SKM-1 (cell line): ENCODE measurements at regions not wholly inside any gene's neighbourhood (a gene's known extent, or its start where the extent isn't known, plus 50 kb on each side); places are given as distances from the start of the nearest gene placed in this dataset.
A peak's percentile ranks its signal among the peaks of the same experiment; 100 is the strongest.

Source experiments
- DNase-seq: peaks from one replicate; lab custom pipeline; 2025; ENCODE audit not compliant: unreplicated experiment; lab: John Stamatoyannopoulos, UW

DNA sequence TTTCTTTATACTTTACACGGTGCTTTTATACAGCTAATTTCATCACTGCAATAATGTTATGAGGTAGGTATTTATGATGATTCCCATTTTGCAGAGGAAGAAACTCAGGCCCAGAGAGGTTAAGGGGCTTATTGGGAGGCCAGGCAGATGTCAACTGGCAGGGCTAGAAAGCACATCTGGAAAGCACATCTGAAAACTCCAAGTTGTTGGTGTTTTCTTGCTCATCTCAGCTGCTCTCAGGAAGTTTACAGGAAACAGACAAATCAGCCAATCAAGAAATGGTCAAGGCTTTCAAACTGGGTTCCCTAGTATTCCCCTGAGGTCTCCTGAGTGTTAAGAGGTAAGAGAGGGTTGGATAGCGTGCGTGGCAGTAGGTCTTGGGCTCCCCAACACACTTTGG, 124.1 kb upstream of the MED13L start:
- no peak for DNase-seq

DNA sequence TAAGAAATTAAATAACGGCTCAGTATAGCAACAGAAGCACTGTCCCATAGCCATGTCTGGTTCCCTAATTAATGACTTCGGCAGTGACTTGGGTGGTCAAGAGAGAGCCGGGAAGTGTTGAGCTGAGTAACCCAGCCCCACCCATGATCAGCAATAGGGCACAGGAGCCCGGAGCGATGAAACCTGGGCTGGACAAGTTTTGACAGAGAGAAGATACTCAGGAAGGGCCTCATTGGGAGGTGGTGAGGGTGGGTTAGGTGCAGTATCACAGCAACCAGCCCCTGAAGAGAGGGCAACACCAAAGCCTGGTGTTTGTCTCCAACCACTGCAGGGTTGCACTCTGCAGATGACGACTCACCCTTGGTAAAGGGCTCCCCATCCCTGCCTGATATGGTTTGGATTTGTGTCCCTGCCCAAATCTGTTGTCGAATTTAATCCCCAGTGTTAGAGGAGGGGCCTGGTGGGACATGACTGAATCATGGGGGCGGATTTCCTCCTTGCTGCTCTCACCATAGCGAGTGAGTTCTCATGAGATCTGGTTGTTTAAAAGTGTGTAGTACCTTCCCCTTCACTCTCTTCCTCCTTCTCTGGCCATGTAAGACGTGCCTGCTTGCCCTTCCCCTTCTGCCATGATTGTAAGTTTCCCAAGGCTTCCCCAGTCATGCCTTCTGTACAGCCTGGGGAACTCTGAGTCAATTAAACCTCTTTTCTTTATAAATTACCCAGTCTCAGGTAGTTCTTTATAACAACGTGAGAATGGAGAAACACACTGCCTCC, 124.9 kb upstream of the MED13L start:
- no peak for DNase-seq

DNA sequence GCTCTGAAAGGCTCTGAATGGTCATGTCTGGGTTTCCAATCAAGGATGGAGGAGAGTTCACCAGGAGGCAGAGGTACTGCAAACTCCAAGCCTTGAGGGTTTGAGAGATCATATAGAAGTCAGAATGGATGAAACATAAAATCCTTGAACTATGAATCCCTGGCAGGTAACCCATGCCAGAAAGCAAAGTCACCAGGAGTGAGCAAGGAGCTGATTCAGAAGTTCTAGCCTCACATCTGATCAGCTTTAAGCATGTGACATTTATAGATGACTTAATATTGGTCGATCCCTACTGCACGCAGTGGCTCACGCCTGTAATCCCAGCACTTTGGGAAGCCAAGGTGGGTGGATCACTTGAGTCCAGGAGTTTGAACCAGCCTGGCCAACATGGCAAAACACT, 126.1 kb upstream of the MED13L start:
- no peak for DNase-seq

DNA sequence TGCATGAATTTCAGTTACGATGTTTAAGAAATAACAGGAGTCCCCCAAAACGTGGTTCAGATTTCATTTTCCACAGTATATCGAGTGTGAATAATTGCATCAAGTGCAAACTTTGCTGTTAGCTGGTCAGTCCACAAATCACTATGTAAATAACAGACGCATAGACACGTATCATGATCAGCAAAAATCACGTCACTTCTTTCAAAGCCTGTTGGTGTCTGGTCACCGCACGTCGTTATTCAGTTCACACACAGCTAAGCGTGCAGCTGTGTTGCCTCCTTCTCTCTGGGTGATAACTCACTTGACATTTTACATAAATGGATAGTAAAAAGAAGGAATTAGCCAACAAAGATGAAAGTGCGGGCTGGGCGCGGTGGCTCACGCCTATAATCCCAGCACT, 126.8 kb upstream of the MED13L start:
- no peak for DNase-seq

DNA sequence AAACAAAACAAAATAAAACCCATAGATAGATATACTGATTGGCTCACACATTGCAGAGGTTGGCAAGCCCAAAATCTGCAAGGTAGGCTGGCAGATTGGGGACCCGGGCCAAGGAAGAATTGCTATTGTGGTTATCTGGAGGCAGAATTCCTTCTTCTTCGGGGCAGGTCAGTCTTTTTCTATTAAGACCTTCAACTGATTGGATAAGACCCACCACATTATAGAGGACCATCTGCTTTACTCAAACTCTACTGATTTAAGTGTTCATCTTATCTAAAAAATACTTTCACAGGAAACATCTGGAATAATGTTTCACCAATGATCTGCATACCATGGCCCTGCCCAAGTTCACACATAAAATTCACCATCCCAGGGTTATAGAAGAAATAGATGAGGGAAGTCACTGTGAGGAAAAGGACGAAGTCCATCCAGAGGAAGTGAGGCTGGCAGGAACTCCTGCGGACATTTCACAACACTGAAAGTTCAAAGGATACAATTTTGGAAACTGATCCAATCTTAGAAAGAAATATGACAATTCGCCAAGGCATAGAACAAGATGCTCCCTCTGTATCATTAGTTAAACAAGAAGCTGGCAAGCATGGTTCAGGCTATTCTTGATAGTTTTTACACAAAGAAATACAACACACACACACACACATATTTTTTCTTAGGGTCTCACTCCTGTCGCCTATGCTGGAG, 127.6 kb upstream of the MED13L start:
- DNase-seq = no peak

DNA sequence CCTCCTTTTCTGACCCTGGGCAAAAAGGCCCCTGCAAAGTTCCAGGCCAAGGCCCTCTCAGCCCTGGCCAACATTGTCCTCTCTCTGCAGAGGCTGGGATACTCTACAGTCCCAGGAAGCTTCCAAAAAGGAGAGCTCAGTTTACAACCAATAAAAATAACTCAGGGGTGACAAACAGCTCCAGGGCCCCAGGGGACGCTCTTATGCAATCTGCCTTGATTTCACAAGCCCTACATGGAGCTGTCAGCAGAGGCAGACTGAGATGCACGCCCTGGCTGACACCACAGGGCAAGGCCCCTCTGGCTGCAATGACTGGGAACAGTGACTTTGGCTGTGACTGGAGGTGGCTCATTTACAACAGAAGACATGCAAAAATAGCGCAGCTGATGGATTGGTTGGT, 129.0 kb upstream of the MED13L start:
- peak; percentile 19 for DNase-seq

DNA sequence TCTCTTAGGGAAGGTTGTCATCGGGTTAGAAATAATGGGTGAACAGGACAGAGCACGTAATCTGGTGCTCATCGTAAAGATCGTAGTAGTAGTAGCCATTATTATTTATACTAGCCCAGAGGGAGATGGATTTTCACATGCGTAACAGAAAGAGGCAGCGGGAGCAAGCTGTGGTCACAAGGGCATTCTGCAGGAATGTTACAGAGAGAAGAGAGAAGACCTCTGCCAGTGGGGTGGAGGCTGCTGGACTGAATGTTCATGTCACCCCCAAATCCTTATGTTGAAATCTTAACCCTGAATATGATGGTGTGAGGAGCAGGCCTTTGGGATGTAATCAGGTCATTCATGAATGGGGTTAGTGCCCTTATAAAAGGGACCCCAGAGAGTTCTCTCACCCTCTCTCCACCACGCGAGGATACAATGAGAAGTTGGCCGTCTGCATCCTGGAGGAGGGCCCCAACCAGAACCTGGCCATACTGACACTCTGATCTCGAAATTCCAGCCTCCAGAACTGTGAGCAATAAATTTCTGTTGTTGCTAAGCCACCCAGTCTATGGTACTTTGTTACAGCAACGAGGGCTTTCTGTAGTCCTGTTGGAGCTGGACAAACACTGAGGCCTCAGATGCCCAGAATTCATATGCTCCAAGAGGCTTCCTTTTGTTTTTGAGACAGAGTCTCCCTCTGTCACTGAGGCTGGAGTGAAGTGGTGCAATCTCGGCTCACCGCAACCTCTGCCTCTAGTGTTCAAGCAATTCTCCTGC, 131.2 kb upstream of the MED13L start:
- no peak for DNase-seq

DNA sequence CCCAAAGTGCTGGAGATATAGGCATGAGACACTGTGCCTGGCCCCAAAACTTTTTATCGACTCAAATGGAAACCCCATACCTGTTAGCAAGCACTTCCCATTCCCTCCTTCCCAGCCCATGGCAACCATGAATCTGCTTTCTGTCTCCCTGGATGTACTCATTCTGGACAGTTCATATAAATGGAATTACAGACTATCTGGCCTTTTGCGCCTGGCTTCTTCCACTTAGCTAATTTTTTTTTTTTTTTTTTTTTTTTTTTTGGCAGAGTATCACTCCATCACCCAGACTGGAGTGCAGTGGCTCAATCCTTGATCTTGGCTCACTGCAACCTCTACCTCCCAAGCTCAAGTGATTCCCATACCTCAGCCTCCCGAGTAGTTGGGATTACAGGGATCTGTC, 134.5 kb upstream of the MED13L start:
- no peak for DNase-seq

DNA sequence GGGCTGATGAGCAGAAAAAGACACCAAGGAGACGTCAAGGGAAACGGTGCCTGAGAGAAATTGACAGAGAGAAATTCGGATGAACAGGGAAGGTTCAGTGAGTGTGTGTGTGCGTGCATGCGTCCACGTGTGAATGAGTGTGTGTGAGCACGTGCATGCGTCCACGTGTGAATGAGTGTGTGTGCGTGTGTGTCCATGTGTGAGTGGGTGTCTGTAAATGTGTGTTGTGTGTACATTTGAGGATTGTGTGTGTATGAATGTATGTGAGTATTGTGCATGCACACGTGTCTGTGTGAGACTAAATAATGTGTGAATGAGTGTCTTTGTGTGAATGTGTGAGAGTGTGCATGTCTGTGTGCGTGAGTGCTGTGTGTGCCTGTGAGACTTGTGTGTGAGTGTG, 137.4 kb upstream of the MED13L start:
- no peak for DNase-seq

DNA sequence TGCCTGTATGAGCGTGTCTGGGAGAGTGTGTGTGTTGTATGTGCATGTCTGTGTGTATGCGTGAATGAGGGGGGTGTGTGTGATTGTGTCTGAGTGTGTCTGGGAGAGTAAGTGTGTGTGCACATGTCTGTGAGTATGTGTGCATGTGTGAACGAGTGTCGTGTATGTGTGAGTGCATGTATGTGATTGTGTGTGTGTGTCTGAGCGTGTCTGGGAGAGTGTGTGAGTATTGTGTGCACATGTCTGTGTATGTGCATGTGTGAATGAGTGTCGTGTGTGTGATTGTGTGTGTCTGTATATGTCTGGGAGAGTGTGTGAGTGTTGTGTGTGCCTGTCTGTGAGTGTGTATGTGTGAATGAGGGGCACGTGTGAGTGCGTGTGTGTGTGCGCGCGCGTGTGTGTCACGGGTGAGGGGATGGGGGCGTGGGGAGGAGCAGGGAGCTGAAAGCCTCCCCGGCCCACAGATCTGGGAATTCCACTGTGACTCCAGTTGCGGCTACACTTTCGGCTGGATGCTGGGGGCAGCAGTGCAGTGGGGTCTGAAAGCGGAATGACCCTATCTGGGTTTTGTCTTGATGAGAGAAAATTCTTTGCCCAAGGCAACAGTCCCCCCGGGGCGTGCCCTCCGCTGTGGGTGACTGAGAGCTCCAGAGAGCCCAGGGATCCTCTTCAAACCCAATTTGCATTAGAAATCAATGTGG, 138.1 kb upstream of the MED13L start:
- DNase-seq = no peak

DNA sequence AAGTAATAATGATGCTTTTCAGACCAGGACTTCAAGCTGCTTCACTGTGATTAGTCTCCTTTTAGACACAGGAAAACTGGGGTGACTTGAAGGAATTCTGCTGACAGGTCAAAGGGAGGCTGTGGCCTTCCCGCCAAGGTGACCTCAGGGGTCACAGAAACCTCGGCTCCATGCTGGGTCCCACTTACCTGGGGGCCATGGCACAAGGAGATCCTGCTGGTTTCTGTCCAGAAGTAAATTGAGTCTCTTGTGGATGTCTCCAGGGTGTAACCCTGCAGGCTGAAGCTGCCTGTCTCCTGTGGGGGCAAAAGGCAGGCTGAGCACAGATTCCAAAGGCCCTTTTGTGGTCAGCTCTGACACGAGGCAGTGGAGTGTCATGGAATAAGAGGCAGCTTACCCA, 138.7 kb upstream of the MED13L start:
- no peak for DNase-seq

DNA sequence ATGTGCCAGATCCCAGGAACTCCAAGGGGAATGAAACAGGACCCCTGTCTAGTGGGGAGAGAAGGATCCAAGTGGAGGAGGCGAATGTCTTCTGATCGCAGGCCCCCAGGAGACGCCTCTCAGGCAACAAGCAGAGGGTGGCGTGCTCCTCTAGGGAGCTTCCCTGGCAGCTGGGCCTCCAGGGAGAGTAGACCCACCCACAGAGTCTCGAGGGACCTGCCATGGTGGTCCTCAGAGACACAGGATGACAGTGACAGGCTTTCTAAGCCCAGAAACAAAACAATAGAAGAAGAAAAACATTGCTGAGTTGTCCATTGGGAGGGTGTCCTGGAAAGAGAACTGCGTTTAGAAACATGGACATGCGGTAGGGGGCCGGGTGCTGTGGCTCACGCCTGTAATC, 140.6 kb upstream of the MAP1LC3B2 start:
- no peak for DNase-seq

DNA sequence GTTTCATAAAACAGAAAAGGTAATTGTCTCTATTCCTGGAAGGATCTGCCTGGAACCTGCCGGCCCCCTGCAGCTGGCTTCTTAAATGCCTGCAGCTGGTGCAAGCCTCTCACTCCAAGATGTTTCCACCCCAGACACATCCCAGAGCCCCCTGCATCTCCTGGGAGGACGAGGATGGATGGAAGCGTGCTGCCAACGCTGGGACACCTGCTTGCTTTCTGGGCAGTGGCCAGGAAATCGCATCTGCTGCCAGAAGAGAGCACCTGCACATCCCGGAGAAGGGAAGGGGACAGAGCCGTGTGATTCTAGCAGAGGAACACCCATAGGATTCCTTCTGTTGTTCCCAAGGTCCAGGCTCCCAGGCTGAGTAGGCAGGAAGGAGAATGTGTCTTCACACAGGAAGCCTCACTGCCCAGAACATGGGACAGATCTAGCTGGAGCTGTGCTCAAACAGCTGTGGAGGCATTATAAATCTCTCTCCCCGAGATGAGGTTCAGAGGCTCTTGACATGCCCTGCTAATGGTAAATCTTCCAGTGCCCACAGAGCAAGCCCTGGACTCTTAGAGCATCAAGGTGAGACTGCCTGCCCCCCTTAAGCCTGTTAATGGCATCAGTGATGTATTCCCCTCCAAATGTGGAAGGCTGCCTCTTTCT, 138.8 kb upstream of the MAP1LC3B2 start:
- DNase-seq = no peak

DNA sequence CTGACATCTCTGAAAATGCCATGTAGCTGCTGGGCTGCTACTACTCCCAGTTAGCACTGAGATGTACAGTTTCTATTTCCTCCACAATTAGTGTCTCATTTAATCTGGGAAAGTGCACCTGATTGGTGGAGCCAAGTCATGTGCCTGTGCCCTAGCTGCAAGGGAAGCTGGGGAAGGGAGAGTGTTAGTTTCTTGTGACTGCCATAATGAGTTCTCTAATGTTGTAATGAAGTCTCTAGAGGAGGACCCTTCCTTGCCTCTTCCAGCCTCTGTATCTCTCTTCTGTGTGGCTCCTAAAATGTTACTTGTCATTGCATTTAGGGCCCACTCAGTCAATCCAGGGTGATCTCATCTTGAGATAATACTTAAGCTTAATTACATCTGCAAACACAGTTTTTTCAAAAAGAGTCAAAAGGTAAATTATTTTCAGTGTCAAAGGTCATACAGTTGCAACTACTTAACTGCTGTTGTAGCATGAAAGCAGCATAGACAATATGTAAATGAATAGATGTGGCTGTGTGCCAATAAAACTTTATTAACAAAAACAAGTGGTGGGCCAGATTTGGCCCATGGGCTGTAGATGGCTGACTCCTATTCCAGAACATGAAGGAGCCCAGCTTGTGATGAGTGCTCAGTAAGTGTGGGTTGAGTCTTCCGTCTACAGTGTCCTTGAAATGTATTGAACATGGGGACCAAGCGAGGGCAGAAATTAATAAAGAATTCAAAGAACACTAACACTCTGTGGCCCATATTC, 137.2 kb upstream of the MAP1LC3B2 start:
- DNase-seq = no peak

DNA sequence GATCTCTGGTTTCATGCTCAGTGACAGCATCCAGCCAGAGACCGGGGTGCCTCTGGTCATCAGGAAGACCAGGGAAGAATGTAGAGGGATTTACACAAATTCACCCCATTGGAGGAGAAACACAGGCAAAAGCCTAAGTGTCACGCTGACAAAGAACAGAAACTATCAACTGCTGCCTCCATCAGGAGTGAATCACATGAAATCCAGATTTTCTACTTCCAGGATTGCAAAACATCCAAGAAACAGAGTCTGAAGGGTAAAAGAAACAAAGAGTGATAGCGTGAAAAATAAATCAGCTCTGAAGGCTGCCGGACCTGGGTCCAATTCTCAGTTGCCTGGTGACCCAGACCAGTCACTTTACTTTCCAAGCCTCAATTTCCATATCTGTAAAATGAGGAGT, 136.1 kb upstream of the MAP1LC3B2 start:
- no peak for DNase-seq

DNA sequence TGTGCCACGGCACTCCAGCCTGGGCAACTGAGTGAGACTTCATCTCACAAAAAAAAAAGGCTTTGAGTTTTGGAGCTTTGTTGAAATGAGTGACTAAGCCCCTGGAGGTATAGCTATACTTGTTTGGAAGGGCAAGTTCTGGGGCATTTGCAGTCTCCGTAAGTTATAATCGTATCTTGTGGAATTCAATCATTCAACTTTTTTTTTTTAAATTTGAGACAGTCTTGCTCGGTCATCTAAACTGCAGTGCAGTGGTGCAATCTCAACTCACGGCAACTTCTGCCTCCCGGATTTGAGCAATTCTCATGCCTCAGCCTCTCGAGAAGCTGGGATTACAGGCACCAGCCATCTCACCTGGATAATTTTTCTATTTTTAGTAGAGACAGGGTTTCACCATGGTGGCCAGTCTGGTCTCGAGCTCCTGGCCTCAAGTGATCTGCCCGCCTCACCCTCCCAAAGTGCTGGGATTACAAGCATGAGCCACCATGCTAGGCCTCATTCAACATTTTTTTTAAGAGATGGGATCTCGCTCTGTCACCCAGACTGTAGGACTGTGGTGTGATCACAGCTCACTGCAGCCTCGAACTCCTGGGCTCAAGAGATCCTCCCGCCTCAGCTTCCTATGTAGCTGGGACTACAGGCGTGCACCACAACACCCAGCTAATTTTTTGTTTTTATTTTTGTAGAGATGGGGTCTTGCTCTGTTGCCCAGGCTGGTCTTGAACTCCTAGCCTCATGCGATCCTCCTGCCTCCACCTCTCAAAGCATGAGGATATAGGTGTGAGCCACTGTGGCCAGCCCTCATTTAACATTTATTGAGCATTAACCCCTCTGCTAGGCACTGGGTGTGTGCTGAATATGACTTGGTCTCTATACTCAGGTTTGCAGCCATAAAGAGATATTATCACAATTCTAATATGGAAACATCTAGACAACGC, 133.7 kb upstream of the MAP1LC3B2 start:
- no peak for DNase-seq

DNA sequence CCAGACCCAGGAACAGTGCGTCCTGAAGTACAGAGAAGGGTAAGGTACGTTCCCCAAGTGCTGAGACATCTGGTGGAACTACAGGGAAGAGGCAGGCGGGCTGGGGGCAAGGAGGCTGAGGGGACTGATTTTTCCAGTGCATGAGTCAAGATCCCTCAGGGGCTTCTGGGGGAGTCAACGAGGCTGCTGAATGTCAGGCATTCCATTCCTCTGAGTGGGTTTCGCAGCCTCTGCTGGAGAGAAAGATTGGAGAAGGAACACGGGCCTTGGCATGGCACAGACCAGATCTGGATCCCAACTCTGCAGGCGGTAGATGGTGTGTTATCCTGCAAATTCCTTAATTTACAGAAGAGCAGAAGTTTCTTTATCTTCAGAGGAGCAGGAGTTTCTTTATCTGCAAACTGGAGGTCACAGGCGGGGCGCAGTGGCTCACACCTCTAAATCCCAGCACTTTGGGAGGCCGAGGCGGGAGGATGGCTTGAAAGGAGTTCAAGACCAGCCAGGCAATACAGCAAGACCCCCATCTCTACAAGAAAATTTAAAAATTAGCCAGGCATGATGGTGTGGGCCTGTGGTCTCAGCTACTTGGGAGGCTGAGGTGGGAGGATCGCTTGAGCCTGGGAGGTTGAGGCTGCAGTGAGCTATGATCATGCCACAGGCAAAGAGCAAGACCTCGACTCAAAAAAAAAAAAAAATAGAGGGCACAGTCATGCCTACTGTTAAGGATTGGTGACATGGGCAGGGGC, 132.6 kb upstream of the MAP1LC3B2 start:
- DNase-seq = no peak

DNA sequence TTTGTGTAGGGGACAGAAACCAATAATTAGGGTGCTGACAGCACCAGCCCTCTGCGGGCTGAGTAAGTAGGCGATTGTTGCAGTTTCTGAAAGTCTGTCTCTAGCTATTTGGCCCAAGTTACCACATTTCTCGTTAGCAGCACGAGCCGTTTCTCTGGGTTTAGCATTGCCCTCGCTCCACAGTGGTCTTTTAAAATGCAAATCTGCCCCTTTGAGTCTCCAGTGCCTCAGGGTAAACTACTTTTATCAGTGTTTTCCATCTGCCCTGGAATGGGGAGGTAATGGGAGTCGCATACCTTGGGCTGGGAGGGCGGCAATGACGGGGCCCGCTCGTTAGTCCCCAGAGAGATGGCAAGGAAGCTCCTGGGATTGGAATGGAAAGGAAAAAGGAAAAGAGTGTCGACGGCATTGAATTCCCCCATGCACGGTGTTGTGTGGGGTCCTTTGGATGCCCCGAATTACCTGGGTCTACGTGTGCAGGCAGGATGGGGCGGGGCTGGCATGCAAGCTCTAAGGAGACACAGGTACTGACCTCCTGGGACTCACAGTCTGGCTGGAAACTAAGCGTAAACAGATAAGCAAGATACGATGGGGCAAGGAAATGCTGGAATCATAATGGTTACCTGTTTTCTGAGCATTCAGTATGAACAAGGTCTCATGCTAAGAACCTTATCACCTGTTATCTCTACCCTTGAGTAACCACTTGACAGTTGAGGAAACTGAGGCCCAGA, 131.8 kb upstream of the MAP1LC3B2 start:
- no peak for DNase-seq
